Activated naive CD4-positive, alpha-beta T cell treated with anti-CD3 and anti-CD28 coated beads for 36 hours (primary cell): ENCODE measurements at regions not wholly inside any gene's neighbourhood (a gene's known extent, or its start where the extent isn't known, plus 50 kb on each side); places are given as distances from the start of the nearest gene placed in this dataset.
"Not testable (repeated sequence)": the region's sequence is repeated elsewhere in the genome, so short reads cannot be mapped to it uniquely, and the experiment has no call there.

Experiments
- CTCF ChIA-PET: fragments of 350-600 bp; sonication (Branson Sonifier 250); formaldehyde crosslinking; loops from one replicate; lab custom pipeline; 2021; ENCODE audit warnings: antibody characterized with exemption; lab: Charles Lee
- DNase-seq: peaks from one replicate; pipeline ENCODE4 v3.0.0-alpha.2; 2020
- H3K27ac Mint-ChIP-seq: one replicate; pipeline ENCODE4 v1.8.0; 2021; ENCODE audit warnings: mild to moderate bottlenecking, mixed read lengths
- H3K27me3 Mint-ChIP-seq: one replicate; pipeline ENCODE4 v1.8.0; 2021; ENCODE audit warnings: low read depth, mixed read lengths
- H3K36me3 Mint-ChIP-seq: one replicate; pipeline ENCODE4 v1.8.0; 2021; ENCODE audit warnings: low read depth, mixed read lengths
- H3K4me1 Mint-ChIP-seq: one replicate; pipeline ENCODE4 v1.8.0; 2021; ENCODE audit warnings: low read depth, mixed read lengths
- H3K4me3 Mint-ChIP-seq: one replicate; pipeline ENCODE4 v1.8.0; 2021; ENCODE audit warnings: mild to moderate bottlenecking, moderate library complexity, mixed read lengths
- H3K9me3 Mint-ChIP-seq: one replicate; pipeline ENCODE4 v1.8.0; 2021; ENCODE audit warnings: mixed read lengths
- intact Hi-C: fragments of 100-400 bp; cut with micrococcal nuclease; formaldehyde crosslinking; loops from one replicate; pipeline ENCODE4 v1.15.1; 2023

- H3K27ac Mint-ChIP-seq, H3K4me1 Mint-ChIP-seq, H3K9me3 Mint-ChIP-seq, CTCF ChIA-PET, H3K36me3 Mint-ChIP-seq, H3K4me3 Mint-ChIP-seq, H3K27me3 Mint-ChIP-seq, DNase-seq, intact Hi-C loops: not testable (repeated sequence)
Measured at GRCh38 chr5:33210221-33210620, 230.5 kb upstream of the TARS1 start.

GRCh38 chr5:33210978-33211377 lies 229.8 kb upstream of the TARS1 start:
- CTCF ChIA-PET, result no interaction called here
- no peaks in the 10 kb centered on the region for H3K9me3 Mint-ChIP-seq
- H3K27ac Mint-ChIP-seq, result no peak overlapping the region
- no peaks in the 10 kb centered on the region for H3K27me3 Mint-ChIP-seq
- no peak for DNase-seq
- H3K4me3 Mint-ChIP-seq, result no peak overlapping the region
- no peaks in the 10 kb centered on the region for H3K36me3 Mint-ChIP-seq
- intact Hi-C loops, result no loop called here
- H3K4me1 Mint-ChIP-seq, result no peaks in the 10 kb centered on the region

- Mint-ChIP-seq H3K27ac (no peak overlapping the region), H3K4me3 (no peak overlapping the region), H3K4me1 (no peaks in the 10 kb centered on the region), H3K27me3 (no peaks in the 10 kb centered on the region), H3K9me3 (no peaks in the 10 kb centered on the region), H3K36me3 (no peaks in the 10 kb centered on the region)
- no peak for DNase-seq
- intact Hi-C loops, result no loop called here
- CTCF ChIA-PET, result no interaction called here
Measured at GRCh38 chr5:33212439-33212838, 228.3 kb upstream of the TARS1 start.

GRCh38 chr5:33212900-33213299 lies 227.9 kb upstream of the TARS1 start:
- H3K27ac Mint-ChIP-seq, result no peak overlapping the region
- intact Hi-C loops, result no loop called here
- CTCF ChIA-PET, result no interaction called here
- no peak for DNase-seq
- H3K9me3 Mint-ChIP-seq, result no peaks in the 10 kb centered on the region
- no peaks in the 10 kb centered on the region for H3K27me3 Mint-ChIP-seq
- no peaks in the 10 kb centered on the region for H3K4me1 Mint-ChIP-seq
- H3K36me3 Mint-ChIP-seq, result no peaks in the 10 kb centered on the region
- no peak overlapping the region for H3K4me3 Mint-ChIP-seq

GRCh38 chr5:33223563-33224284 lies 217.0 kb upstream of the TARS1 start:
- intact Hi-C loops, result no loop called here
- DNase-seq, result no peak
- Mint-ChIP-seq H3K36me3 (no peaks in the 10 kb centered on the region), H3K27me3 (no peaks in the 10 kb centered on the region), H3K4me1 (no peaks in the 10 kb centered on the region), H3K27ac (no peak overlapping the region), H3K4me3 (no peak overlapping the region), H3K9me3 (peaks cover 2% of the 10 kb centered on the region)
- CTCF ChIA-PET, result no interaction called here

- Mint-ChIP-seq H3K9me3 (peaks cover 2% of the 10 kb centered on the region), H3K27me3 (no peaks in the 10 kb centered on the region), H3K4me3 (no peak overlapping the region), H3K27ac (no peak overlapping the region), H3K4me1 (no peaks in the 10 kb centered on the region), H3K36me3 (no peaks in the 10 kb centered on the region)
- DNase-seq, result no peak
- CTCF ChIA-PET, result no interaction called here
- intact Hi-C loops, result no loop called here
Measured at GRCh38 chr5:33224285-33224961, 216.3 kb upstream of the TARS1 start.

- Mint-ChIP-seq H3K36me3 (no peaks in the 10 kb centered on the region), H3K27me3 (no peaks in the 10 kb centered on the region), H3K4me1 (no peaks in the 10 kb centered on the region), H3K9me3 (peaks cover 2% of the 10 kb centered on the region), H3K4me3 (no peak overlapping the region), H3K27ac (no peak overlapping the region)
- CTCF ChIA-PET, result no interaction called here
- intact Hi-C loops, result no loop called here
- DNase-seq, result no peak
Measured at GRCh38 chr5:33227247-33227646, 213.5 kb upstream of the TARS1 start.

GRCh38 chr5:33227746-33228145 lies 213.0 kb upstream of the TARS1 start:
- DNase-seq, result no peak
- CTCF ChIA-PET, result no interaction called here
- H3K27ac Mint-ChIP-seq, result no peak overlapping the region
- H3K4me1 Mint-ChIP-seq, result no peaks in the 10 kb centered on the region
- no peak overlapping the region for H3K4me3 Mint-ChIP-seq
- H3K36me3 Mint-ChIP-seq, result no peaks in the 10 kb centered on the region
- intact Hi-C loops, result no loop called here
- no peaks in the 10 kb centered on the region for H3K27me3 Mint-ChIP-seq
- peaks cover 2% of the 10 kb centered on the region for H3K9me3 Mint-ChIP-seq

GRCh38 chr5:33228149-33228548 lies 212.6 kb upstream of the TARS1 start:
- Mint-ChIP-seq H3K36me3 (no peaks in the 10 kb centered on the region), H3K27ac (no peak overlapping the region), H3K4me1 (no peaks in the 10 kb centered on the region), H3K9me3 (peaks cover 2% of the 10 kb centered on the region), H3K27me3 (no peaks in the 10 kb centered on the region), H3K4me3 (no peak overlapping the region)
- intact Hi-C loops, result no loop called here
- DNase-seq, result no peak
- CTCF ChIA-PET, result no interaction called here

GRCh38 chr5:33229216-33229615 lies 211.5 kb upstream of the TARS1 start:
- no peak for DNase-seq
- intact Hi-C loops, result no loop called here
- Mint-ChIP-seq H3K36me3 (no peaks in the 10 kb centered on the region), H3K9me3 (peaks cover 2% of the 10 kb centered on the region), H3K27ac (no peak overlapping the region), H3K27me3 (no peaks in the 10 kb centered on the region), H3K4me1 (no peaks in the 10 kb centered on the region), H3K4me3 (no peak overlapping the region)
- CTCF ChIA-PET, result interaction anchor here (0.7 kb wide), 1 partner anchor 35 kb away, joined by 3 read pairs; no protein-coding TSS in a partner anchor

GRCh38 chr5:33230467-33231078 lies 210.2 kb upstream of the TARS1 start:
- intact Hi-C loops, result no loop called here

GRCh38 chr5:33231214-33231710 lies 209.5 kb upstream of the TARS1 start:
- intact Hi-C loops, result no loop called here
- Mint-ChIP-seq H3K27me3 (no peaks in the 10 kb centered on the region), H3K4me3 (no peak overlapping the region), H3K36me3 (no peaks in the 10 kb centered on the region), H3K9me3 (no peaks in the 10 kb centered on the region), H3K27ac (no peak overlapping the region), H3K4me1 (peaks cover 7% of the 10 kb centered on the region)
- DNase-seq, result no peak
- CTCF ChIA-PET, result no interaction called here

More at GRCh38 chr5:33230467-33231078, 210.2 kb upstream of the TARS1 start:
- CTCF ChIA-PET, result no interaction called here
- H3K9me3 Mint-ChIP-seq, result peaks cover 2% of the 10 kb centered on the region
- no peaks in the 10 kb centered on the region for H3K36me3 Mint-ChIP-seq
- H3K4me3 Mint-ChIP-seq, result no peak overlapping the region
- H3K27ac Mint-ChIP-seq, result no peak overlapping the region
- no peak for DNase-seq
- peaks cover under 1% of the 10 kb centered on the region for H3K4me1 Mint-ChIP-seq
- no peaks in the 10 kb centered on the region for H3K27me3 Mint-ChIP-seq

- peaks cover 7% of the 10 kb centered on the region for H3K4me1 Mint-ChIP-seq
- no peaks in the 10 kb centered on the region for H3K36me3 Mint-ChIP-seq
- intact Hi-C loops, result no loop called here
- no peaks in the 10 kb centered on the region for H3K9me3 Mint-ChIP-seq
- CTCF ChIA-PET, result no interaction called here
- H3K4me3 Mint-ChIP-seq, result no peak overlapping the region
- H3K27me3 Mint-ChIP-seq, result no peaks in the 10 kb centered on the region
- no peak overlapping the region for H3K27ac Mint-ChIP-seq
- DNase-seq, result no peak
Measured at GRCh38 chr5:33231935-33232334, 208.8 kb upstream of the TARS1 start.
